HG02642 (cell line): ENCODE measurements at regions not wholly inside any gene's neighbourhood (a gene's known extent, or its start where the extent isn't known, plus 50 kb on each side); places are given as distances from the start of the nearest gene placed in this dataset.
"Not testable (repeated sequence)": the region's sequence is repeated elsewhere in the genome, so short reads cannot be mapped to it uniquely, and the experiment has no call there.

Source experiments
- ATAC-seq: cut with Tn5 transposase; IDR thresholded peaks from one replicate; pipeline ENCODE4 v1.9.1; 2021; ENCODE audit warnings: mild to moderate bottlenecking; ENCODE audit not compliant: unreplicated experiment, poor library complexity

GRCh38 chr4:129966175-129966574, 870.2 kb downstream of the C4orf33 start:
- ATAC-seq, result no peak

DNA sequence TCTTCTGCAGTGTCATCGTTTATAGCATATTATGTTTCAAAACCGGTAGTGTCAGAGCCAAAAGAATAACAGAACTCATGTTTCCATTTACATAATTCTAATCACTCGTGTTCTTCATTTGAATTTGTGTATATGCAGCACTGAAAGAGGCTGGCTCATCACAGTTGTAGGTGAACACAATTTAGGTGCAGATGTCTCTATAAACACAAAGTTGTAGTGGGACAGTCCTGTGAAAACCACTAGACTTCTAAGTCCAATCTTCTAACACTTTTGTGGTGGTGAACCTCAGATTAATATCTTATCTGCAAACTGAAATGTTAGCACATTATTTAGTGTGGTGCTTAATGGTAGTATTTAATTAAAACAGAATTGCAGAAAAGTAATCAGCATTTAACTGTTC, 872.4 kb downstream of the C4orf33 start:
- no peak for ATAC-seq

- no peak for ATAC-seq
Observed at GRCh38 chr4:129968778-129969177, 872.8 kb downstream of the C4orf33 start.

GRCh38 chr4:129970801-129971200, 874.8 kb downstream of the C4orf33 start:
- no peak for ATAC-seq

DNA sequence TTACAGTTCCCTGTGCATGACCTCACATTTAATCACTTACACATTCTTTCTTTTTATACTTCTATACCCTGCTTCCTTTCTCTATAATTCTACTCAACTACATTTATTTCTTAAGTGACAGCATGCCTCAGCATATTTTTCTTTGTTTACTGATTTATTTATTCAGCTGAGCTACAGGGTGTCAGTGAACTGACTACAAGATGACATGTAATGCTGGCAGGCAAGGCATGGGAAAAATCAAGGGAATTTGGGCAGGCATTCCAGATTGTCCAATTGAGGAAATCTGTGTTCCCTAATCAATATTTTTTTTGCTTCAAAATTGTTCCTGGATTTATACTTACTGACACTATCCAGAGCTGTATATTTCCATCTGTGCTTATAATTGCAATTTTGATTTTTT, 875.5 kb downstream of the C4orf33 start:
- ATAC-seq, result no peak

- no peak for ATAC-seq
Observed at GRCh38 chr4:129972257-129972656, 876.3 kb downstream of the C4orf33 start.

DNA sequence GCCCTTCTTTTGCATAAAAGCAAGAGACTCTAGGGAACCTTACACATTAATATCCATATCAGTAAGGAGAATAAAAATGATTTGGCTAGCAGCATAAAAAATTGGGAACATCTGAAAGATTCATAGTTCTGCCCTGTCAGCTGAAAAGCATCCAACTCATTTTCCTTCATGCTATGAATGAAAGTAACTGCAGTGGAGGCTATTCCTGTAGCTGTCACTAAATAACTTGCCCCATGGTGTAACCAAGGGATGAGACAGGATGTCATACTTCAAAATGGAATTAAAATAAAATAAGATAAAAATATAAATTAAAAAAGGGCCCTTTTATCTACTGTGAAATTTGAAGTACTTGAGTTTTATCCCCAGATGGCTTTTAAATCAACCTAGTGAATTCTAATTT, 878.8 kb downstream of the C4orf33 start:
- no peak for ATAC-seq

- ATAC-seq, result no peak
Observed at GRCh38 chr4:129978315-129978714, 882.4 kb downstream of the C4orf33 start.

DNA sequence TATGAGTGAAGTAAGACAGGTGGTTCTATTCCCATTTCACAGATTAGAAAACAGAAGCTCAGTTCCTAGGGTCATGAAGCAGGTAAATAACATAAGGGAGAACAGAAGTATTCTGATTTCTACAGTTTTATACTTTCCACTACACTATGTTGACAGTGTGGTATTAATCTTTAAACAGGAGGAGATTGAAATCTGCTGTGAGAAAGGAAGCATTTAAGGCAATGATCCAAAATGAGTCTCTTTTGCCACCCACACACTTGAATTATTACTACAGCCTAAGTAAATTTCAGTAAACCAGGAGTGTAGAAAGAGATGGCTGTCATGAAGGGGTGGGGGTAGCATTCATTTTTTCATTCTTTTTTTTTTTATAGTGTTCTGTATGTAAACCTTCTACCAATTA, 893.0 kb downstream of the C4orf33 start:
- no peak for ATAC-seq

GRCh38 chr4:129994715-129995114, 898.8 kb downstream of the C4orf33 start:
- no peak for ATAC-seq

DNA sequence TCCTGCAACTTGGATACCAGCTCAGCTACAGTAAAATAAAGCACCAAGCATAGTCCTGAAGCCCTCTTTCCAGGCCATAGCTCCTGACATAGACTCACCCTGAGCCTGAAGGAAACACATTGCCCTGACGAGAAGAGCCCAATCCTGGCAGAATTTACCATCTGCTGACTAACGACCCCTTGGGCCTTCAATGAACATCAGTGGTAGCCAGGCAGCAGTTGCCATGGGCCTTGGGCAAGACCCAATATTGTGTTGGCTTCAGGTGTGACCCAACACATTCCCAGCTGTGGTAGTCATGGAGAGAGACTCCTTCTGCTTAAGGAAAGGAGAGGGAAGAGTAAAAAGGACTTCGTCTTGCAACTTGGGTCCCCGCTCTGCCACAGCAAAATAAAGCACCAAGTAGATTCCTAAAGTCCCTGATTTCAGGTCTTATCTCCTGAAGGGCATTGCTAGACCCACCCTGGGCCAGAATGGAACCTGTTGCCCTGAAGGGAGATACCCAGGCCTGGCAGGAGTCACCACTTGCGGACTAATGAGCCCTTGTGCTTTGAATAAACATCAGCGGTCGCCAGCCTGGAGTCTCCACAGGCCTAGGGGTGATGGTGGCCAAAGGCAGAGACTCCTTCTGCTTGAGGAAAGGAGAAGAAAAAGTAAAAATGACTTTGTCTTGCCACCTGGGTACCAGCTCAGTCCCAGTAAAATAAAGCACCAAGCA, 902.6 kb downstream of the C4orf33 start:
- no peak for ATAC-seq

- no peak for ATAC-seq
Observed at GRCh38 chr4:129999156-129999555, 903.2 kb downstream of the C4orf33 start.

GRCh38 chr4:130008461-130008860, 912.5 kb downstream of the C4orf33 start:
- ATAC-seq, result no peak

DNA sequence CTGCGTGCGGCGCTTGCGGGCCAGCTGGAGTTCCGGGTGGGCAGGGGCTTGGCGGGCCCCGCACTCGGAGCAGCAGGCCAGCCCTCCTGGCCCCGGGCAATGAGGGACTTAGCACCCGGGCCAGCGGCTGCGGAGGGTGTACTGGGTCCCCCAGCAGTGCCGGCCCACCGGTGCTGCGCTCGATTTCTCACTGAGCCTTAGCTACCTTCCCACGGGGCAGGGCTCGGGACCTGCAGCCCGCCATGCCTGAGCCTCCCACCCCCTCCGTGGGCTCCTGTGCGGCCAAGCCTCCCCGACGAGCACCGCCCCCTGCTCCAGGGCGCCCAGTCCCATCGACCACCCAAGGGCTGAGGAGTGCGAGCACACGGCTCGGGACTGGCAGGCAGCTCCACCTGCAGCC, 916.9 kb downstream of the C4orf33 start:
- not testable (repeated sequence) for ATAC-seq

DNA sequence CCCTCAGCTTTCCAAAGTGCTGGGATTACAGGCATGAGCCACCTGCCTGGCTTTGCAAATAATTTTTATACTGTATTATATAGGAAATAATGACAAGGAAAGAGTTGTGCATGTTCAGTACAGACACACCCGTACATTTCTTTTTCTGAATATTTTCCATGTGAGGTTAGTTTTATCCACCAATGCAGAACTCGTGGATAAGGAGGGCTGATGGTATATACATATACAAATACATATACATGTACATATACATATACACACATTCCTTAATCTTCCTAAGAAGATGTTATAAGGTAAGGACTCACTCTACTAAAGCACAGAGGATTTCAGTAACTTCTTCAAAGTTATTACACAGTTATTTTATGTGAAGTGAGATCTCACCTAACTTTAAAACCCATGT, 925.8 kb downstream of the C4orf33 start:
- no peak for ATAC-seq

- ATAC-seq, result no peak
Observed at GRCh38 chr4:130023088-130023487, 927.1 kb downstream of the C4orf33 start.

DNA sequence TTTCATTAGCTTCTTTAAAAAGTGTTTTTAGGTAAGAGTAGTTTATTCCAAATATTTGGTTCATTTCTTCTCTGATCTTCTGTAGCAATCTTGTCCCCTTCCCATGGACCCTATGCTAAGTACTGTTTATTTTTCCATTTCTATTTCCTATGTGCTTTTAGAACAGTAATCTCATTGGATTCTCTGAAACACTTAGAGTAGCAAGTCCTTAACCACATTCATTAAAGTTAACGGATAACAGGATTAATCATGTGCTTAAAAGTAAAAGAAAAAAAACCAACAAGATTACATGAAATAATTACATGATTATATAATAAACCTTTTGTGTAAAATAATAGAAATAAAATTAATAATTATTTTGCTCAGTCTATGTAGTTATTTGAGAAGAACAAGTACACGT, 929.7 kb downstream of the C4orf33 start:
- no peak for ATAC-seq

DNA sequence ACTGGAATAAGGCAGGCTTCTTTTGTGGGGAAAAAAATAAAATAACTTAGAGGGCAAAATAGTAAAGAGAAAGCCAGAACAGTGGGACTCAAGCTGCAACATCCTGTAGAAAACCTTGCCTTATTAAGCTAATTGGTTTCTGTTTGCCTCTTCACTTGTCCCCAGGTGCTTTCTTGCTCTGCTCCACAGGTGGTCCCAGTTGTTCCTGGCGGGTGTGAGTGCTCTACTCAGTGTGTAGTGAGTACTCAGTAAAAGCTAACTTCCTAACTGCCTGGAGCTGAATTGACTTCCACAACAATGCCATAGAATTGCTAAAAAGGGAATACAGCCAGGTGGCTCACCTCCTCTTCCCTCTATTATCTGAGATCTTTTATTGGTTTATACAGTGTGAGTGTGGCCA, 930.2 kb downstream of the C4orf33 start:
- no peak for ATAC-seq

DNA sequence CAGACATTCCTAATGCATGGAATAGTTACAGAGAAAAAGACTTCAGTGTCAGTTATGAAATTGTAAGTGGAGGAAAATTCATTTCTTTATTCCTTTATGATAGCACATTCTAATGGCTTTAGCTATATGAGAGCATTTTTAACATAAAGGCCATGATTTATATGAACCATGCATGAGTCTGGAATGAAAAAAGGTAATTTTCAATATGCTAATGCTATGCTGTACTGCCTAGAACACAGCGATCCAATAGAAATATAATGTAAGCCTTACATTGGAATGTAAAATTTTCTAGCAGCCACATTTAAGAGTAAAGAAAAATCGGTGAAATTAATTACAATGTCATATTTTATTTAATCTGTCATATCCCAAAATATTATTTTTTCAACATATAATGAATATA, 932.0 kb downstream of the C4orf33 start:
- no peak for ATAC-seq

- ATAC-seq, result peak; percentile 83
Observed at GRCh38 chr4:130028552-130028951, 932.6 kb downstream of the C4orf33 start.

GRCh38 chr4:130029442-130029841, 933.5 kb downstream of the C4orf33 start:
- no peak for ATAC-seq

- ATAC-seq, result no peak
Observed at GRCh38 chr4:130031858-130032257, 935.9 kb downstream of the C4orf33 start.

DNA sequence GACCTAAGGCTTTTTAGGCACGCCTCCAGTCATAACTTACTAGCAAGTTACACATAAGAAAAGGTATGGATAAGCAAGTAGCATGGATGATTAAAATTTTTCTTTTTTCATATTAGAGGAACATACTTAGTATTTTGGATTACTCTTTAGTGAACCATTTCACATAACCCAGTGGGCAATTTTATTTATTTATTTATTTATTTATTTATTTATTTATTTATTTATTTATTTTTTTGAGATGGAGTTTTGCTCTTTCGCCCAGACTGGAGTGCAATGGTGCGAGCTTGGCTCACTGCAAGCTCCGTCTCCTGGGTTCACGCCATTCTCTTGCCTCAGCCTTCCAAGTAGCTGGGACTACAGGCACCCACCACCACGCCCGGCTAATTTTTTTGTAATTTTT, 937.7 kb downstream of the C4orf33 start:
- not testable (repeated sequence) for ATAC-seq
